ENCODE measurements at regions not wholly inside any gene's neighbourhood (a gene's known extent, or its start where the extent isn't known, plus 50 kb on each side); places are given as distances from the start of the nearest gene placed in this dataset.
"Not testable (repeated sequence)": the region's sequence is repeated elsewhere in the genome, so short reads cannot be mapped to it uniquely, and the experiment has no call there.

GRCh38 chr6:86205980-86206379 lies 563.3 kb upstream of the SYNCRIP start:
- TF ChIP-seq CTCF (IDR thresholded peaks at IDR 0.05; ENCODE audit: insufficient read depth, low read depth, low read length, missing control alignments), result no peak
- no peak for DNase-seq (ENCODE audit: low read depth)

GRCh38 chr6:86203044-86203443 lies 560.4 kb upstream of the SYNCRIP start:
- no peak overlapping the region for H3K4me3 ChIP-seq (ENCODE audit: low read length)
- no peak for DNase-seq (ENCODE audit: low read depth)
- TF ChIP-seq CTCF (IDR thresholded peaks at IDR 0.05; ENCODE audit: insufficient read depth, low read depth, low read length, missing control alignments), result no peak

More at GRCh38 chr6:86205980-86206379, 563.3 kb upstream of the SYNCRIP start:
- no peak overlapping the region for H3K4me3 ChIP-seq (ENCODE audit: low read length)

GRCh38 chr6:86193821-86194220 lies 551.1 kb upstream of the SYNCRIP start:
- DNase-seq (ENCODE audit: low read depth), result no peak
- TF ChIP-seq CTCF (IDR thresholded peaks at IDR 0.05; ENCODE audit: insufficient read depth, low read depth, low read length, missing control alignments), result no peak
- H3K4me3 ChIP-seq (ENCODE audit: low read length), result no peak overlapping the region

GRCh38 chr6:86192123-86192522 lies 549.4 kb upstream of the SYNCRIP start:
- peak; percentile 23 for TF ChIP-seq CTCF (IDR thresholded peaks at IDR 0.05; ENCODE audit: insufficient read depth, low read depth, low read length, missing control alignments)
- no peak overlapping the region for H3K4me3 ChIP-seq (ENCODE audit: low read length)
- DNase-seq (ENCODE audit: low read depth), result peak; percentile 46

- DNase-seq (ENCODE audit: low read depth), result peak; percentile 11
- H3K4me3 ChIP-seq (ENCODE audit: low read length), result not testable (repeated sequence)
Measured at GRCh38 chr6:86175149-86175548, 532.5 kb upstream of the SYNCRIP start.

- no peak for DNase-seq (ENCODE audit: low read depth)
- no peak overlapping the region for H3K4me3 ChIP-seq (ENCODE audit: low read length)
- TF ChIP-seq CTCF (IDR thresholded peaks at IDR 0.05; ENCODE audit: insufficient read depth, low read depth, low read length, missing control alignments), result no peak
Measured at GRCh38 chr6:86154852-86155251, 512.2 kb upstream of the SYNCRIP start.

GRCh38 chr6:86153521-86153920 lies 510.8 kb upstream of the SYNCRIP start:
- no peak overlapping the region for H3K4me3 ChIP-seq (ENCODE audit: low read length)
- TF ChIP-seq CTCF (IDR thresholded peaks at IDR 0.05; ENCODE audit: insufficient read depth, low read depth, low read length, missing control alignments), result no peak
- DNase-seq (ENCODE audit: low read depth), result no peak

- no peak overlapping the region for H3K4me3 ChIP-seq (ENCODE audit: low read length)
- no peak for TF ChIP-seq CTCF (IDR thresholded peaks at IDR 0.05; ENCODE audit: insufficient read depth, low read depth, low read length, missing control alignments)
- no peak for DNase-seq (ENCODE audit: low read depth)
Measured at GRCh38 chr6:86152546-86152945, 509.9 kb upstream of the SYNCRIP start.

Measured in epithelial cell of esophagus (primary cell).